Stimulated activated CD4-positive, alpha-beta T cell treated with anti-CD3 and anti-CD28 coated beads, Interleukin-4, amount 100 ng/mL, for 4 hours (primary cell): ENCODE measurements at regions not wholly inside any gene's neighbourhood (a gene's known extent, or its start where the extent isn't known, plus 50 kb on each side); places are given as distances from the start of the nearest gene placed in this dataset.

ENCODE experiments used
- DNase-seq, 2 experiments: peaks; one replicate each; pipeline ENCODE4 v3.0.0-alpha.2; 2020

DNA sequence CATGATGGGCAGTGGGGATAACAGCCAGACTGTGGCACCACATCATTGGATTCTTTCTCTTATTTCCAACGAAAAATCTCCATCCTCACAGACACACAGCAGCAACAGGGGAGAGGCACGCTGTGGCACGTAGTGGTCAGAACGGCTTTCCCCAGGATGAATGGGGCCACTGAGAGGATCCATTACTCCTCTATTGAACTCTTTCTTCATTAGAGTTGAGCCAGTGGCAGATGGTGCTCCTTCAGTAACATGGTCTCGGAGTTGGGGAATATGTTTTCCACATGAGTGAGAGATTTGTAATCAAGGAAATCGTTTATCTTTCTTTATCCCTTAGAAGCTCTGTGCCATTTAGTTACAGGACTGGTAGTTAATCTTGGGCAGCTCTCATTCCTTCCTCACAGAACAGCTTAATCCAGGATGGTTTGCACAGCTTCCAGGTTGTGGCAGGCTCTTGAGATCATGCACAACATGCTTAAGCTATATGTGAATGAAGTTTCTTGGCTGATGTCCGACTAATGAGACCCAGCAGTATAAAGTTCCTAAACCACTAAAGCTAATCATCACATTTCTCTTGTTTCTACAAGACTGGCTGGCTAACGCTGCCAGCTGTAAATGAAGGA is 180.5 kb upstream of the SLC10A2 start:
- no peak for DNase-seq

DNA sequence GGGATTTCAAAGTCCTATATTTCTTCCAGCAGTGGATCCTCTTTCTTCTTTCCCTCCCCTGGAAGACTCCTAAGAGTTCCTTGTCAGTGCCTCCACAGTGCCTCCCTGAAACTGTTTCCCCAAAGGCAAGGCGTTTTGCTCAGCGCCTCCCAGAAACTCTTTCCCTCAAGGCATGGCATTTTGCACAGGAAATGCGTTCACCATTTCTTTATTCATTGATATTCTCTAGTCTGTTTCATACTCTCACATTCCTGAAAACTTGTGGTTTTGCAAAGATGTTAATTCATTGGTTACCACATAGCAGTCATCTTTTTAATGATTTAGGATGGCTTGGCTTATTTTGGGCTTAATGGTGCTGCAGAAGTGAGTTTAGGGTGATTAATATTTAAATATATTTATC is 177.3 kb upstream of the SLC10A2 start:
- no peak for DNase-seq

GRCh38 chr13:103238441-103238840 is 172.2 kb upstream of the SLC10A2 start:
- DNase-seq = no peak

DNA sequence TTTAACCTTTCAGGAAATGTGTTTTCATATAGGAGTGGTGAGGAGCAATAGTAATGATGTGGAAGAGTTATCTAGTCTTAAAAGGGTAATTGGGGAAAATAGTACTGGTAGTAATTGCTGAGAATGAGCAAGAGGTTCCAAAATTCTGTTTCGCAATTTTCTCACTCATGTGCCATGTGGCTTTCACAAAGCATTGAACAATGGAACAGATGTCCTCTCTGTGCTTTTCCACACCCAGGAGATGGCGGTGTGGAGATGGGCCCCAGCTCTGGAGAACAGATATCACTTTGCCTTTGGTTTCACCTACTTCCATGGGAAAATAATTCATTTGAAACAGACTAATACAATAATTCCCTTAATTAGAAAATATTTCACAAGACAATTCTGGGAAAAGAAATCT is 170.0 kb upstream of the SLC10A2 start:
- no peak for DNase-seq

DNA sequence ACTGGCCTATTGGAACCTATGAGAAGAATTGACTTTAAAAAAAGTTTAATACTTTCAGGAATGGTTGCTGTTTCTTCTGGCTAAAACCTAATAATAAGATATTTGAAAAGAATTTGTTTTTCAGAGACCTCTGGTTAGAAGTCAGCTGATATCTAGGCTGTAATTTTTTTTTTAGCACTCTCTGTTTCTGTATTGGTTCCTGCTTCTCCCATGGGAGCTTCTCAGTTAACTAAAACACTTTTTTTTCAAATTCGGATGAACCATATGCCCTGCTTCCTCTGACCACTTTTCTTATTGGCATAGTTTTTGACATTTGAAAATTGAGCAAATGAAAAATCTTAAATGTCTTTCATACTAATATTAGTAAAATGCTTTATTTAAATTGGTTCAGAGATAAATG is 163.5 kb upstream of the SLC10A2 start:
- DNase-seq = no peak

GRCh38 chr13:103224804-103225203 is 158.6 kb upstream of the SLC10A2 start:
- DNase-seq = no peak

GRCh38 chr13:103222683-103223082 is 156.5 kb upstream of the SLC10A2 start:
- no peak for DNase-seq

DNA sequence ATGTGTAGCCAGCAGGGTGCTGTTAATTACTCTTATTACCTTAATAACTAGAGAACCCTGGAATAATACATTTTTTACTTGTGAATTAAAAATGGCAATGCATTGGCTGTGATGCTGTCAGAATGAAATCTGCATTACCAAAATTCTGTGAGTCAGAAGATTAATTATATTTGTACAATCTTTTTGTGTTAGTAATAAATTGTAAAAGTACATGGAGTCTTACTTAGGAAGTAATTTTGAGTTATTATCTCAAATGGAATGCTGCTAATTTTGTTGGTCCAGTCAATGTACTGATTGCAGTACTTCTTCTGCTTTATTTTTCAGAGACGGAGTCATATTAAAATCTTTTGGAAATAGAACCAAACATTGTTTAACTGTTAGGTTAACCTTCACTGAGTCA is 152.0 kb upstream of the SLC10A2 start:
- DNase-seq = no peak

- DNase-seq = no peak
Observed at GRCh38 chr13:103213152-103213551, 146.9 kb upstream of the SLC10A2 start.

DNA sequence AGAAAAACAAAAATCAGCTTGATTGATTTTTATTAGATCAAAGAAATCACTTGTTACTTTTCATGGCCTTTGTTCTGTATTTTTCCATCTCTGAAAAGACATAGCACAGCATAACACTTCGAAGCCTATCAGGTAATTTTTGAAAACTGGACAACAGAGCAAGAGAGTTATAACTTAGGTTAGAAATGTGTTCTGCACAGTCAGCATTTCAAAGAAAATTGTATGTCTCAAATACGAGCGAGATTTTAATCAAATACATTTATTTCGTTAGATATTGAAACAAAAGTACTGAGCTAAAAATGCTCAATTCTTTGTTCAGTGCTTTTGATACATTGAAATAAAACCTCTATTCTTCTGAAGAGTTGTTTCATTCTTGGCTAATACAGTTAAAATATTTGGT is 144.1 kb upstream of the SLC10A2 start:
- no peak for DNase-seq

DNA sequence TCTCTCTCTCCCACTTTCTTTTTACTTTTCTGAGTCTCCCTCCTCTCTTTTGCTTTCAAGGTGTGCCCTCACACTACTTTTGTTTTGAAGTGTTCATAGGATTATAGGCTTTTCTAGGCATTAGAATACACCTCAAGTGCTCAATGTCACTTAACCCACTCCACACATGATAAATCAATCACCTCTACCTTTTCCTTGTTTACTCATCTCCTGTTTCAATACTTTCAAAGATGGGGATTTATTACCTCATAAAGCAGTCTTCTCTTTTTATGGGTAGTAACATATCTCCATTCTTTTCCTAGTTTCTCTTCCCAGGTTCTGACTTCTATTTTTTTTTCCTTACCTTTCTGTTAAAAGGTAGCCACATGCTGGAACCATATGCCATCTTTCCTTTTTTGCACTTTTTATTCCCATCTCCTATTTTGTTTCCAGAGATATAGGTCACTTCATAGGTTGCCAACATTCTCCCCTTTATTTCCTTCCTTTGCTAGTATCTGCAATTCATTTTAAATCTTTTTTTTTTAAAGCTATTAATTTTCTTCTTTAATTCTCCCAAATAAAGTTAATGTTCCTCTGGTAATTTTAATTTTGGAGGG is 137.6 kb upstream of the SLC10A2 start:
- DNase-seq = no peak

DNA sequence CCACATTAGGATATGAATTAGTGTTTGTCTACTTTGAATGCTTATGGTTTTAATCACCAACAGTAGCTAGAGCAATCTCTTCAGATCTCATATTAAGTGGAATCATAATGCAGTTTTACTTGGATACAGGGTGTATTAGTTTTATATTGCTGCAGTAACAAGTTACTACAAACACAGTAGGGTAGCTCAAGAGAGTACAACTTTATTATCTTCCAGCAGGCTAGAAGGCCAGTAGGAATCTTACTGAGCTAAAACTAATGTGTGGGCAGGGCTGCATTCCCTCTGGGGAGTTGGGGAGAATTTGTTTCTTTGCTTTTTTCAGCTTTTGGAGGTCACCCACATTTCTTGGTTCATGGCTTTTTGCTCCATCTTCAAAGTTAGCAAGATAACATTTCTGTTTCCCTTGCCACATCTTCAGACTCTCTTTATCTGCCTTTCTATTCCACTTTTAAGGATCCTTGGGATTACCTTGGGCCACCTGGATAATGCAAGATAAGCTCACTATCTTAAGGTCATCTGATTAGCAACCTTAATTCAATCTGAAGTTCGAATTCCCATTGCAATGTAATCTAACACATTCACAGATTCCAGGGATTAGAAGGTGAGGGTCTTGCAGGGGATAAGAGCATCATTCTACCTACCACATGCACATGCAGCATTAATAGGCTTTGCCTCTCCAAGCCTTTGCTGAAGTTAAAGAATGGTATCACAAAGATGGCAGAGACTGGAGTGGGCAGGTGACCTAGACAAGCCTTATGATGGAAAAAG is 134.1 kb upstream of the SLC10A2 start:
- no peak for DNase-seq

- no peak for DNase-seq
Observed at GRCh38 chr13:103199380-103200088, 133.3 kb upstream of the SLC10A2 start.

- no peak for DNase-seq
Observed at GRCh38 chr13:103196356-103196755, 130.1 kb upstream of the SLC10A2 start.

GRCh38 chr13:103195762-103196161 is 129.5 kb upstream of the SLC10A2 start:
- DNase-seq = no peak

DNA sequence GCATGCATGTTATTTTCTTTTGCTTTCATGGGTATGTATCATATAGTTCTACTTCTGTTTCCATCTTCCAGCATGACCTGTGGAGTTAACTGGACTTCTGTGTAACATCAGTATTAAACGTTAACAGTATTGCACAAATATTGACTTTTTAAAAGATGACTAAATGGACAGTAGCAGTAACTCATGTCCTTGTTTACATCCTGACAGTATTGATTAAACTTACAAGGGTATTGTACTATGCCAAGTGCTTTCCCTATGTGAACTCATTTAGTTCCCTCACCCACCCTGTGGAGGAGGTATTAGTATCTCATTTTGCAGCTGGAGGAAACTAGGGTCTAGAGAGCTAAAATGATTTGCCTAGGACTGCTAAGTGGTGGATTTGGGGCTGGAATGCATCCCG is 128.7 kb upstream of the SLC10A2 start:
- no peak for DNase-seq

- no peak for DNase-seq
Observed at GRCh38 chr13:103192511-103193135, 126.4 kb upstream of the SLC10A2 start.

DNA sequence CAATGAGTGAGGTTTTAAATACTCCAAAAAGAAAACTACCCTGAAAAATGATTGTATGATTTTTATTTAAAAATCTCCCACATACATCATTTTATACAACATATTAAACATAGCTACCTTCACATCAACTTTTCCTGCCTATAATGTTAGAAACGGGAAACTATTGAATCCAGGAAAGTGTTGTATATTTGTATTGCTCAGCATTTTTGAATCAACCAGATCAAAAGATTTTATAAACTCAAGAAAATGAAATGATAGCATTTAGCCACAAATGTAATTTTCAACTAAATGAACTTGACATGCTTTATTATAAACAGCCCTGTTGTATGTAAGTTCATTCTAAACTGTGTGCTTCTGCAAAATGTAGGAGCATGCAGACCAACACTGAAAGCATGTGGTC is 124.6 kb upstream of the SLC10A2 start:
- no peak for DNase-seq

GRCh38 chr13:103188713-103189326 is 122.6 kb upstream of the SLC10A2 start:
- DNase-seq = no peak

DNA sequence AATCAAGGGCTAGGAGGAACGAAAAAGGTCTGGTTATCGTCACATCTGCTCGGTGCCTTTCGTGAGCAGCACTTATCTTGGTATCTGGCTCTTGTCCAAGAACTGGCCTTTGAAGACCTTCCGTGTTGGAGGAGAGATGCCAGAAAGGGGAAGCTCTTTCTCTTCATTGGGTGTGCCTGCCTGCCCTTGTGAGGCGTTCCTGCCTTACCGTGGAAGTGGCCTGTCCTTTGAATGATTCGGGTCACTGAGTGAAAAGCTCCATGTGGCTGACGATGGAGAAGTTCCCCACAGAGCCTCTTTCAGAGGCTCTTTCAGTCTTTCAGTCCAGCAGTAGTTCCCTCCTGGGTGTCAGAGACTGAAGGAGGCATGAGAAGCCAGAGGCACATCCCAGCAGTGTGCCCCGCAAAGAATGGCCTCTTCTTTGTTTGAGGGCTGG is 121.5 kb upstream of the SLC10A2 start:
- DNase-seq = no peak

DNA sequence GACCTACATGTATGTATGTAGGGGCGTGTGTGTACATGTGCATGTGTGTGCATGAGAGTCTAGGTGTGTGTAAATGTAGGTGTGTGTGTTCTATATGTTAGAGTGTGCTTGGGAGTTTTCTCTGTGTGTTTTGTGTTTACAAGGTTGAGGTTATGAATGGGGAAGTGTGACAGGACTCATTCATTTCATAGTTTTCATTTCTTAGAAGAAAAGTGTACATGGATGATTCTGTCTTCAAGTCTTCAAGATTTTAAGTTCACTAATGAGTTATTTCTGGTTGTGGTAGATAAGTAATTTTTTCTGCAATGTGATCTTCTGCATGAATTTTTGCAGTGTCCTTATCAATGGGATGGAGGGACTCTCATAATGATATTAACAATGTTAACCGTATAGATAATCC is 118.2 kb upstream of the SLC10A2 start:
- DNase-seq = no peak
